Urinary bladder (tissue), 3 donors: ENCODE measurements at regions not wholly inside any gene's neighbourhood (a gene's known extent, or its start where the extent isn't known, plus 50 kb on each side); places are given as distances from the start of the nearest gene placed in this dataset.

ENCODE experiments used
- DNase-seq: peaks from one replicate; pipeline ENCODE4 v3.0.0-alpha.2; 2015; ENCODE audit errors: extremely low spot score
- H3K27ac ChIP-seq: one replicate; pipeline ENCODE4 v1.5.1; 2013; ENCODE audit warnings: low read depth, mild to moderate bottlenecking, moderate library complexity
- H3K36me3 ChIP-seq: one replicate; pipeline ENCODE4 v1.6.1; 2013; ENCODE audit warnings: mild to moderate bottlenecking, moderate library complexity; ENCODE audit not compliant: insufficient read depth
- H3K4me1 ChIP-seq: one replicate; pipeline ENCODE4 v1.6.1; 2013; ENCODE audit warnings: mild to moderate bottlenecking, moderate library complexity; ENCODE audit not compliant: insufficient read depth
- H3K4me3 ChIP-seq: one replicate; pipeline ENCODE4 v1.5.1; 2013; ENCODE audit warnings: low read depth, low read length
- WGBS: extraction: QIAGEN DNeasy Blood & Tissue Kit; methylation state at CpG from one replicate; pipeline ENCODE4 v1.1.7; 2013; 5-methylcytosine and 5-hydroxymethylcytosine counted together
- donor health status: healthy with polysubstance abuse.
- donor health status: healthy.

DNA sequence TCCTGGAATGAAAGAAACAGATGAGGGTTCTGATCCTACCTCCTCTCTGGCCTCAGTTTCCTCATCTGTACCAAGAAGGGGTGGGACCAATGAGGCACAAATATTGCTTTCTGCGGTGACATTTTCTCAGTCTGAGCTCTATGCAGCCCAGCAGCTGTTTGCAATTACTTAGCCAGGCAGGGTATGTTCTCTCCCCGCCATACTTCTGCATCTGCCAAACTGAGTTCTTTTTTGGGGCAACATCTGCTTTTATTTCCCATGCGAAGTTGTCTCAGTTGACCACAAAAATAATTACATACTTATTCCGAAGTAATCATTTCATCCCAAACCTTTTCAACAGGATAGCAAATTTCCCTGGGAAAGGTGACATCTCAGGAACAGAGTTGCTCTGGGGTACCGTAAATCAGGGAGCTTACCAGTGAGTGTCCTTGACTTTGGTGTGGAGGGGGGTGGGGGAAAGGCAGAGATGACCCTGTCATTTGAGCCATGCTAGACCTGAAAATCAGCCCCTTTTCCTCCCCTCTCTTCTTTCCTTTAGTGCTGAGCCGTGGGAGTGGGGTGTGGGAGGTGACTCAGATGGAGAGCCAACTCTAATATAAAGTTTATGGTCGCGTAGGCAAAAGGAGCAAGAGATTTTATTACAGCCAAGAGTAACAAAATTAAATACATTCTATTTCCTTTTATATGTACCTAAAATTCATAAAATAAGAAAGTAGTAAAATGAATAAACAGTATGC, 165.7 kb upstream of the KL start:
- 76% methylated on average over 8 of the region's 8 CpGs for WGBS
- H3K4me3 ChIP-seq: no peak overlapping the region
- no peaks in the 10 kb centered on the region for H3K36me3 ChIP-seq
- no peaks in the 10 kb centered on the region for H3K4me1 ChIP-seq
- DNase-seq: peak; percentile 45
- H3K27ac ChIP-seq: no peak overlapping the region

DNA sequence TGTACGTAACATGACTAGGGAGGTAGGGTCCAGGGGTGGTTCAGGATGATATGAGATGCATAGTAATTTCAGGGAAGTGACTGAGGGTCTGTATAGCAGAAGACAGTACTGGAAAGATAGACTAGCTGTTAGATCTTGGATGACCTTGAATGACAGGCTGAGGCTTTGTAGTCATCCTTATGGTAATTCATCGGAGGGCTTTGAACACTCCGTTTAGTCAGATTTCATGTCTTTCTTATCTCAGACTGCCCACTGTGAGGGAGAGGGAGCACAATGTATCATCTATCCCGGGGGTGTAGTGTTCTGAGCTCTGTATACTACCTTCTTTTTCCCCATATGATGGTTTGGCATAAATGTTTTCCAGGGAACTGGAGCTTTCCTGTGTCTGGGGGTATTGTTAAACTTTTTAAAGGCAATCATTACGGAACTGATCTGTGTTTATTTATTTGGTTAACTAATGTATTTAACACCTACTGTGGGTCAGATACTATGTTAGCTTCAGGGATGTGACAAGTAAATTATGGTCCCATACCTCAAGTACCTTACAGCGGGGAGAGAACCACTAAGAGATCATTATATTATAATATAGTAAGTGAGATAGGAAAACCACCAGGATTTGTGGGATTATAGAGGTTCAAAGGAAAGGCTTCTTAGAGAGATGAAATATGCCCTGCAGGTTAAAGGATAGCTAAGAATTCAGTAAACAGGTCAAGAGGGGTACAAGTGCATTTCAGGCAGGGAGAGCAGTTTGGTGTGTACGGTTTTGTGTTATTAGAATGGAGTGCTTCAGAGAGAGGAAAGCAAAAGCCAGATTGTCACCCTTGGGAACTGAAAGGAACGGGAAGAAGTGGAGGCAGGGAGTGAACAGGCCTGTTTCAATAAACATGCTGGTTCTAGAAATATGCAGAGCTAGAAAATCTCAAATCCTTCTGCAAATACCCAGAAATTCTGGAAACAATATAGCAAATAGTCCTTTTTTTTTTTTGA, 164.8 kb upstream of the KL start:
- H3K4me3 ChIP-seq: no peak overlapping the region
- no peak for DNase-seq
- no peaks in the 10 kb centered on the region for H3K4me1 ChIP-seq
- 72% methylated on average over 8 of the region's 8 CpGs for WGBS
- H3K27ac ChIP-seq: no peak overlapping the region
- no peaks in the 10 kb centered on the region for H3K36me3 ChIP-seq

DNA sequence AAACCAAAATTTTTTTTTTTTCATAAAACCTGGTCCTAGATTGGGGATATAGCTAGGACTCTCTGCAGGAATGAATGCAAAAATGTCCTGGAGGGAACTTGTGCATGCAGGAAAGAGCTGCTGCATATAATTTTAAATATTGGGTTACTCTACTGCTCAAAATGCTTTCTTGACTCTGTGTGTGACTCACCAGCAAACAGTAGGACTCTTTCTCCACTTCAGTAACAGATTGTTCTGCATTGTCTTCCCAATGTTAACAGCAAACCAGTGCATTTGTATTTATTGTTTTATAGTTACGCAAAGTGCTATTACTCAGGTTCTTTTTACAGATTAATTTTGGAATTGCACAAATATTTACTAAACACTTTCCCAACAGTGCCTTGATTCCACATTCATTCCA, 163.7 kb upstream of the KL start:
- DNase-seq: no peak
- Histone ChIP-seq H3K4me1 (no peaks in the 10 kb centered on the region), H3K36me3 (no peaks in the 10 kb centered on the region), H3K27ac (no peak overlapping the region), H3K4me3 (no peak overlapping the region)
- WGBS: 73% methylated on average over 1 of the region's 1 CpG

DNA sequence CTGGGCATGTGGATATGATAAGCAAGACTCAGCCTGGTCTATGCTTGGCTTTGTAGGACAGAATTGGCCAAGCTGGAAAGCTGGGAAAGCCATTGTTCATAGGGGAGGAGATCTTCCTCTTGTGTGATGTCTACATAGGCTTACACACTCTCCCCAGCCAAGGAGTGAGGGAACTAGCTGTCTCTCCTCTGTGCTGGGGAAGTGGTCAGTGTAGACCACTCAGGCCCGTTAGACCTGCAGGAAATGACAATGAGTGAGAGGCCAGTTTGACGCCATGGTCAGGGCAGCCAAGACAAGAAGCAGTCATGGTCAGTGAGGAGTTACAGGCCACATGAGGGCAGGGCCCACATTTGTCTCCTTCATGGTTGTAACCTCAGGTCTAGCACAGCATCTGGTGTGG, 159.1 kb upstream of the KL start:
- Histone ChIP-seq H3K27ac (no peak overlapping the region), H3K4me1 (no peaks in the 10 kb centered on the region), H3K4me3 (no peak overlapping the region), H3K36me3 (no peaks in the 10 kb centered on the region)
- no peak for DNase-seq
- WGBS: 88% methylated on average over 2 of the region's 2 CpGs

DNA sequence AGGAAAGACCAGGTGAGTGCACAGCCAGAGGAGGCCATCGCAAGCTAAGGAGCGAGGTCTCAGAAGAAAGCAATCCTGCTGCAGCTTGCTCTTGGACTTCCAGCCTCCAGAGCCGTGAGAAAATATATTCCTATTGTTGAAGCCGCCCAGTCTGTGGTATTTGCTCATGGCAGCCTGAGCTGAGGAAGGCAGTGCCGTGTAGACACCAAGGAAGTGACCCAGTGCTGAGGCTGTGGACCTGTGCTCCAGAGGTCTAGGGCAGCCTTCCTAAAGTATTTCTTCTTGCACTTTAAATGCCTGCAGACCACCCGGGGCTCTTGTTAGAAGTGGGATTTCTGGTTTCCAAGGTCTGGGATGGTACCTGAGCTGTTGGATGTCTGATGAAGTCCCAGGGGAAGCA, 158.5 kb upstream of the KL start:
- no peak for DNase-seq
- Histone ChIP-seq H3K27ac (no peak overlapping the region), H3K4me3 (no peak overlapping the region), H3K36me3 (no peaks in the 10 kb centered on the region), H3K4me1 (no peaks in the 10 kb centered on the region)
- 98% methylated on average over 6 of the region's 6 CpGs for WGBS

DNA sequence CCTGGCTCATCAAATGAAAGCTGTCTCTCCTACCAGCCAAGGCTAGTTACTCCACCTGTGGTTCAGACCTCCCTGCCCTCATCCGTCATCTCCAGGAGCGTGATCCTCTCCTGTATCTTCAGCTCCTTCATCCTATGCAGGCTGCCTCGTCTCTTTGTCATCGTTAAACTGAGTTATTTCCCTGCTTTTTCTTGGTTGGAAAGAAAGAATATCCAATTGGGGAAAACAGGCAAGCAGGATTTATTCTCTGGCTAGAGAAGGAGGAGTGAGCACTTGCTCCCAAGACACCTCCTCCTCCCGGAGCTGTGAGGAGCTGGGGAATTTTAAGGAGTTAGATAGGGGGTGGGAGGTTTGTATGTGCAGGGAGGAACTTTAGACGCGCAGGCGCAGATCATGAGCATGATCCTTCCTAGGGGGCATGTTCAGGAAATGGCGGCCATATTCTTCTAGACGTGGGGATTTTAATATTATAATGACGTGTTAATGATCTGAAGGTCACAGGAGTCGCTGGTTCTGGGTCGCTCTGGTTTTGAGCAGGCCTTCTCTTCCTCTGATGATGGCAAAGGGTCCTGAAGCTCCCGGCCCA, 156.4 kb upstream of the KL start:
- Histone ChIP-seq H3K4me3 (no peak overlapping the region), H3K36me3 (no peaks in the 10 kb centered on the region), H3K4me1 (no peaks in the 10 kb centered on the region), H3K27ac (no peak overlapping the region)
- DNase-seq: no peak
- WGBS: 91% methylated on average over 14 of the region's 14 CpGs

DNA sequence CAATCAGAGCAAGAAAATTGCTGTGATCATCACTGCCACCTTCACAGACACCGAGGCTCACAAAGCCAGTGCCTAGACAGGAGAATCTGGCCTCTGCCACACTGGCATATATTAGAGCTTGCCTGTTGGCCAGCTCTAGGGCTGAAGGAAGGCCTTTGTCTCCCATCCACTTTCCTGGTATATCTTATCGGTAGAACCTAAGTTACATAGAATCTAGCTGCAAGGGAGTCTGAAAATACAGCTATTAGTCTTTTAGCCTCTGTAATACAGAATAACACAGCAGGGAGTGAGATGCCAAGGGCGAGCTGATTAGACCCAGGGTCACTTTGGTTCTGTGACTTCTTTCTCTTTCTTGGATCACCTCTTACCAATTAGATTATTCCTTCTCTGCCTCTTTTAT, 154.9 kb upstream of the KL start:
- no peak for DNase-seq
- no peaks in the 10 kb centered on the region for H3K4me1 ChIP-seq
- WGBS: 94% methylated on average over 3 of the region's 3 CpGs
- no peaks in the 10 kb centered on the region for H3K36me3 ChIP-seq
- no peak overlapping the region for H3K4me3 ChIP-seq
- no peak overlapping the region for H3K27ac ChIP-seq

DNA sequence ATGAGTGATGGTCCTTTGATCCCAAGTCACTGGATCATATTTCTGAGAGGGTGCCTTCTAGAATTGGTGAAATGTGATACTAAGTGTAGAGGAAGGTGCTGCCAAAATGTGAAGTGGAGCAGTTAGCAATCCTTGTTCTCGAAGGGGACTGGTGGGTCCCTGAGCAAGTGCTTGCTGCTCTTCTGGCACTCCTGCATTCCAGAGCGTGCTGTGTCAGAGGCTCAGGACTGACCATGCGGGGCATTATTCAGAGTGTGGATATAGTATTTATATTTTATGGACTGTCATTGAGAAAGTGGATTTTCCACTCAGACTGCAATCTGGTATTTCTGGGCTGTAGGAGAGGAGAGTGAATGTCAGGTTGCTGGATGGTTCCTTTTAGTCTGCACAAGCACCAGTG, 152.6 kb upstream of the KL start:
- H3K27ac ChIP-seq: no peak overlapping the region
- no peaks in the 10 kb centered on the region for H3K36me3 ChIP-seq
- no peak for DNase-seq
- H3K4me3 ChIP-seq: no peak overlapping the region
- no peaks in the 10 kb centered on the region for H3K4me1 ChIP-seq
- WGBS: 86% methylated on average over 3 of the region's 3 CpGs

DNA sequence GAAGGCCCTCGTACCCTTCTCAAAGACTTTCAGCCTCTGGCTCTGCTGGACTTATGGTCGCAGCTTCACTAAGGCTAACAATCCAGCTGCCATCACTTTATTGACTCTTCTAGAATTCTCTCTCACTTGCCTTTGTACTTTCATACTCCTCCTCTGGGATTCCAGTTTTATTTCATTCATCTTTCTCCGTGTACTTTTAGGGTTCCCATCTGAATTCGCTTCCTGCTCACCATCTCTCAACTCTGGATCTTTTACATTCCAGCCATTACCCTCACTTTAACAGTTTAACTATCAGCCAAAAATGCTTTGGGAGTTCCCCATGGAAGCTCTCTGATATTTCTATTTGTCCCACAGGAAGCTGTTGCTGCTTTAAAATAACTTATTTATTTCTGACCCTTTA, 149.3 kb upstream of the KL start:
- no peaks in the 10 kb centered on the region for H3K4me1 ChIP-seq
- 85% methylated on average over 4 of the region's 4 CpGs for WGBS
- no peak for DNase-seq
- H3K27ac ChIP-seq: no peak overlapping the region
- H3K36me3 ChIP-seq: no peaks in the 10 kb centered on the region
- H3K4me3 ChIP-seq: no peak overlapping the region

DNA sequence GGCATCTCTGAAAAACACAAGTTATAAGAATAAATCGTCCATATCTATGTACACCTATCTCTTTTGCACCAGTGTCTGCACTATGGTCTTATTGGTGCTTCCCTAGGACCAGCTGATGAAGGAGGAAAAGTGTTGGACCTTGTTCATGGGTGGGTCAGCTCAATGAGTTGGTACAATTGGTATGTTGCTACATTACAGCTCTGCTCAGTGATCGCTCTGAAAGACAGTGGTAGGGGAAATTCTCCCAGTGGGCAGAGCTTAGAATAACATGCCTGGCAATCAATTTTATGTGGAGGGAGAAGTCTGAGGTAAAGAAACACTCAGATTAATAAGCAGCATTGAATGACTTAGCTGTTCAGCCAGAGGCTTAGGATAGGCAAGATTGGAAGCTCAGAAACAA, 138.7 kb upstream of the KL start:
- H3K36me3 ChIP-seq: no peaks in the 10 kb centered on the region
- no peaks in the 10 kb centered on the region for H3K4me1 ChIP-seq
- H3K27ac ChIP-seq: no peak overlapping the region
- 85% methylated on average over 2 of the region's 2 CpGs for WGBS
- no peak for DNase-seq
- no peak overlapping the region for H3K4me3 ChIP-seq

DNA sequence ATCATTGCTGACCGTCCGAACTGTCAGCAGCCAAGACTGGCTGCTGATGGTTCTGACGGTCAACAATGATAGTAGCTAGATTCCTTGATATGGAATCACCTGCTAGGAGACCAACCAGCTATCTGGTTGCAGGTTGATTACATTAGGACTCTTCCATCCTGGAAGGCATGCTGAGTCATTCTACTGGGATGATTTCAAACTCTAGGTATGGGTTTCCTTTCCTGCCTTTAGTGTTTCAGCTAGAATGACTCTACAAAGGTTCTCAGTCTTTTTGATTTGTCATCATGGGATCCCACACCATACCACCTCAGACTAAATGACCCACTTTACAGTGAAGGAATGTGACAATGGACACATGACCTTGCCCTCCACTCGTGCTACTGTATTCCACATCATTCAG, 138.1 kb upstream of the KL start:
- Histone ChIP-seq H3K4me1 (no peaks in the 10 kb centered on the region), H3K4me3 (no peak overlapping the region), H3K27ac (no peak overlapping the region), H3K36me3 (no peaks in the 10 kb centered on the region)
- WGBS: 97% methylated on average over 4 of the region's 4 CpGs
- DNase-seq: no peak

DNA sequence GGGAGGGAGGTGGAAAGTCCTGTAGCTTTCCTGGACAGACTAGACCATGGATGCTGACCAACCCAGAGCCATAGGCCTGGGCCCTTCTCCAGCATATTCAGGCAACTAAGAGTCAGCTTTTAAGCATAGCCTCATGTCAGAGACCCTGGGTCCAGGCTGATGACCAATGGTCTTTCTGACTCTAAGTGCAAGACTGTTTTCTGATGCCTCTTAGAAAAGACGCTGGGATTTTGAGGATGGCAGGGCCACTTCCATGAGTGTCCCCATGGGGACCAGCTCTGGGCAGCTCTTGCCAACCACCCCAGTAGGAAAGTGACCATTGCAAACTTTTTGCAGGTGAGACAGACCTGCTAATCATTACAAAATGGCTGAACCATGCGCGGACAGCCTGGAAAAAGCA, 135.6 kb upstream of the KL start:
- Histone ChIP-seq H3K4me1 (no peaks in the 10 kb centered on the region), H3K4me3 (no peak overlapping the region), H3K27ac (no peak overlapping the region), H3K36me3 (no peaks in the 10 kb centered on the region)
- no peak for DNase-seq
- WGBS: 82% methylated on average over 3 of the region's 3 CpGs

DNA sequence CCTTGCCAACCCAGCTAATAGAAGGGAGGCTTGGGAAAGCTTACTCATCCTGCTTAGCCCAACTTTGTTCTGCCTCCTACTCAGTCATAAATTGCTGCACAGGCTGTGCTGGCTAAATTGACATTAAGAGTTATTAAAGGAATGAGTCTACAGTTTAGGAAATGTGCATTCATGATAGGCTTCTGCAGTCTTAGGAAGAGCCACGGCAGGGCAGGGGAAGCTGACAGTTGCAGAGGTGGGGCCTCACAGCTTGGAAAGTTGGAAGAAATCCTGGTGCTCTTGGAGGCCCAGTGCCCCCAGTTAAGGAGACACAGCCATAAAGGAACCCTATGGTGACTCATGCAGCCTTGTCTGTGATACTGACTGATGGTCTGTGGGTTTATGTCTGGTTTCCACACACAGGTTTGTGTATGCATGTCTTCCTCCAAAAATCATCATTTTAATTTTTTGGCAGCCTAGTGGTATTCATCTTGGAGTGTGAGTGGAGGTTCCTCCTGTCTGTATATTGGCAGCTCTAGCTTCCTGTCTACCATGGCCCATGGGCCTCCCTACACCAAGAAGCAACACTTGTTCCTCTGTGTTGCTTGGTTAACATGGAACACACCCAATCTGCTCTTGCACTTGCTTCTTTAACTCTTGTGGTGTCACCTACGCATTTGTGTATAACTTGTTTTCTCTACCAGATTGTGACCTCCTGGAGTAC, 135.0 kb upstream of the KL start:
- Histone ChIP-seq H3K36me3 (no peaks in the 10 kb centered on the region), H3K4me3 (no peak overlapping the region), H3K27ac (no peak overlapping the region), H3K4me1 (no peaks in the 10 kb centered on the region)
- WGBS: 49% methylated on average over 2 of the region's 2 CpGs
- DNase-seq: peak; percentile 54
